ENCODE measurements at regions not wholly inside any gene's neighbourhood (a gene's known extent, or its start where the extent isn't known, plus 50 kb on each side); places are given as distances from the start of the nearest gene placed in this dataset.

DNA sequence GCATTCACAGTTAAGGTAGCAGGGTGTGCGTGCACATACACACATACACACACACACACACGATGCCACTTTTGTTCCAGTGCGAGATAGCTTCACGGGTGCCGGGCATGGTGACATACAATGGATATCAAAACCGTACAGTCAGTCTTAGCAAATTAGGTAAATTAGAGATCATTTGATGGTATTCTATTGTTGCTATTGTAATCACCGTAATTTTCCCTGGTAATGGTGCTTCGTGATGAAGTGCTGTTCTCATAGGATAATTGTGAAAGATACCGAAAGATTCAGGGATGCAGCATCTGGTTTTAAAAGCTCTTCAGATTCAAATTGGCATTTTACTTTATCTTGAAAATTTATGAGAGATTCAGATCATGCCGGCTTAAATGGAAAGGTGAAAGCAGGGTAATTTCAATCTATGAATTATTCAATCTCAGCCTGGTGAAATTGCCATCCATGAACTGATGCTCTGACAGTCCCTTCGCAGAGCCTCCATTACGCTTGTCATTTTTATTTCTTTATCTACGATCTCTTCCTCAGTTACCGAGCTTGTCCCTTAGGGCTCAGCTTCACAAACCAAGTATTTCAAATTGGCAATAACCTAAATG is 71.3 kb upstream of the SOX4 start:
- no peak for DNase-seq (ENCODE audit: low spot score)

DNA sequence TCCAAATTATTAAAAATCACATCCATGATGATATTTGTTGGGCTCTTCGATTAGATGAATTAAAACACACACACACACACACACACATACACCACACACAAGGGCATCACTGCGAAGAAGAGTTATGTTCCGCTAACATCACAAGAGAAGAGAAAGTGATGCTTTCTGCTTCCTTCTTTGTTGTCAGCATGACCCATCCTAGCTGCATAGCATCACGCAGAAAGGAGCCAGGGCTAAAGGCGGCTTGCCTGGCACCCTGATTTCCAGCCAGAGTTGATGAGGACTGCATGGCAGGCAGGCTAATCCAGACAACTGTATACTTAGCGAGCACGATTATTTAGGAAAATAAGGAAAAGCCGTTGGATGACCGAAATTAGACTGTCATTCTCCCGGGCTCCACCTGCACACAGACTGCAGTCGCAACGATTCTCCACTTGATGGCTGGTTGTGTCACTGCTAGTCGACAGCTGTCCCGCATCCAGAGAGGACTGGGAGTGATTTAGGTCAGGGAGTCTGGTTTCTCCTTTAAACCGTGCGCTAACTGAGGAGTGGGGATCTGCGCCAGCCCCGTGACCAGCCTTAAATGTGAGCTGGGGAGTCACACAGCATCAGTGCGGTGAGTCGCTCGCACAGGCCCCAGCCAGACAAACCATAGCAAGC is 70.6 kb upstream of the SOX4 start:
- DNase-seq (ENCODE audit: low spot score): no peak

DNA sequence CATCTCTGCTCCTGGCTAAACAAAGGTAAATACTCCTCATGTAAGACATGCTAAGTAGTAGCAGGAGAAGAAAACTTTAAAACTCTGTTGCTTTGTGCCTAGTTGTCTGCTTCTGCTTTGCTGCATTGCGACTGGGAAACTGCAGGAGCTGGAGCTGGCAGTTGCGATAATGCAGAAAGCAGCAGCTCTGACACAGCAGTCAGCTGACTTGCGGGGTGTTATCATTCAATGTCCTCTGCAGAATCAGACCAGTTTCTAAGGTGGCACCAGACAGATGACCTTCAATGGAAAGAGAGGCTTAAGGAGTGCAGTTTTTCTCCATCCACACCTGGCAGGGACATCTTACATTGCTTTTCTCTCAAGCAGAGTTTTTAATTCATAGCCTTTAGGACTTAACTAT is 69.9 kb upstream of the SOX4 start:
- DNase-seq (ENCODE audit: low spot score): no peak

DNA sequence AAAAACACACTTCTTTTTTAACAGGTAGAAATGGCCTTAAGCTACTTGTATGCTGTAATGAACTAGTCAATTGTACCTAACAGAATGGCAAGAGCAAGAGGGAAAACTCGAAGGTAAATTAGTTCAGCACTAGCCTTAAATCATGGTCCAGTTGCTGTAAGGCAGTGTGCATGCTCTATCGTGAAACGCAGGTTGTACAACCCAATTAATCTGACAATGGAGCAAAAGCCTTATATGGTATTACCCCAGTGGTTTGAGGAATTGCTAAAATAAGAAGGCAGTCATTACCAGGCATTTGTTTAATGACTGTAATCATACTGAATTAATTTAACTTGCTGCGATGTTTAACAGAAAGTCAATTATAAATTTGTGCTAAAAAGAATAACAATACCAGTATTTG is 69.3 kb upstream of the SOX4 start:
- DNase-seq (ENCODE audit: low spot score): no peak

DNA sequence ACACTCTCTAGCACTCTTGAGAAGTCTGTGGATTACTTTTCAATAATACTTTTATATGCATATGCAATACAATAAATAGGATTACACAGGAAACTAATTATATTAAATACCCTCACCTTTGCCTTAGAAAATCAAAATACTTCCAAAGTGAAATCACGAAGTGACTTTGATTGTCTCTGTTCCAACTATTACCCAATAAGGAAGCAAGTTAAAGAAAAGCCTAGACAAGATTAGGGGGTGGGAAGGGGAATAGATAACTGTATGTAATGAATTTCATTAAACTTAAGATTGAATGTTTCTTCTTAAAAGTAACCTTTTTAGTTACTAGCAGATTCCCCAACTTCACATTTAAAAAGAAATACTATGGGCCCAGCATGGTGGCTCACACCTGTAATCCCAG is 66.6 kb upstream of the SOX4 start:
- no peak for DNase-seq (ENCODE audit: low spot score)

DNA sequence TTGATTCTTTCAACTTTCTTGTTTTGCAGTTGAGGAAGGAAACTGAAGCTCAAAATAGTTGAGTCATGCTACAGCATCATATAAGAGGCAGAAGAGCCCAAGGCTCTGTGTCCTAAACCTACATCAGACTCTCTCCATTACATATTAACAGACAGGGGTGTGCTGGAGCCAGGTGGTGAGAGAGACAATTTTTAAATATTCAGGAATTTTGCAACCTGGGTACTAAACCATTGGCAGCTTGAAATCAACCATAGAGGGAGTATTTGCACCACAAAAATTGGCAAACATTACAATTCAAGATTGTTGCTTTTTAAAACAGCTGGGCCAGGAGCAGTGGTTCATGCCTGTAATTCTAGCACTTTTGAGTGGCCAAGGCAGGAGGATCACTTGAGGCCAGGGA is 65.8 kb upstream of the SOX4 start:
- no peak for DNase-seq (ENCODE audit: low spot score)

DNA sequence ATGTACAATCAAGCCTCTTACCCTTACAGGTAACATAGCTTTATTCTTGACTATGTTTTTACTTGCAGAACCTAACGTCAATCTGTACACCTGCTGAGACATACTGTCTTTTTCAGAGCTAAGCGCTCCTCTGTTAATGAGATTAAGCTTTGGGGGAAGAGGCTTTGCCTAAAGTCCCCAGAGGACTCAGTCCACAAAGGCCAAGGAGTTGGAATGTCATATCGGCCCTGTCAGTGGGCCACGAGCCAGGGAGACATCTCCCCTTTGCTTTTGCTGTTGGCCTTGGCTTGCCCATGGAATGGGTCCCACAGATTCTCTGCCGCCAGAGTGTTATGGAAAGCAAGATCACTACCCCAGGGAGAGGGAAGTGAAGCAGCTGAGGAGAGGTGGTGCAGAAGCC is 64.1 kb upstream of the SOX4 start:
- no peak for DNase-seq (ENCODE audit: low spot score)

DNA sequence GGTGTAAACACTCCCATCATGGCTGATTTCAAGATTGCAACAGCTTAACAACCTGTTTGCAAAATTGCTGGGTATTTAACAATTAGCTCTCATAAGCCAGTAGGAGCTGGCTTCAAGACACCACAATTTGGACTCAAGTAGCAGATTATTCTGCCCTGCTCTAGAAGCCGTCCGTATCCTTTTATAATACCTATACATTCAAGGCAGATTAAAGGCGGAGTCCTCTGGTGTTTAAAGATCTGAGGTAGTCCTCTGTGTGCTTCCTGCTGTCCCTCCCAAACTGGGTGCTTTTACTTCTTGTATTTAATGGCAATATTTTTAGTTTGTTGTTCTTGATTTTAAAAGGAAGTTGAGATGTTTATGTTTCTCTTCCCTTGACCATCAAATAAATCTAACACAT is 62.2 kb upstream of the SOX4 start:
- DNase-seq (ENCODE audit: low spot score): no peak

DNA sequence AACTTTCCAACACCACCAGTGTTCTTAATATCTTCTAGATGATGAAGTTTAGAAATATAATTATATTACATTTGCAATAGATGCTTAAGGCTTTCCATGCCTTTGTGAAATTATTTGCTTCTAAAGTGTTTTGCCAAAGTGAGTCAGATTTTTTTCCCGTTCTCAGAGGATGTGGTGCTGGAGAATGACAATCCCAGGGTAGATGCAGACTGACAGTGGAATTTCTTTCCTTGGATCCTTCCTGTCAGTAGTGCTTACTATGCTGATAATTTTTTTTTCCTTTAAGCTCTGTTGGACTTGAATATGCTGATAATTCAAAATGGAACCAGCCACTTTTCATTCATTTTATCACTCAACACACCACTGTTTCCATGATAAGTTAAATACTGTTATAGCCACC is 59.9 kb upstream of the SOX4 start:
- DNase-seq (ENCODE audit: low spot score): peak; percentile 36

DNA sequence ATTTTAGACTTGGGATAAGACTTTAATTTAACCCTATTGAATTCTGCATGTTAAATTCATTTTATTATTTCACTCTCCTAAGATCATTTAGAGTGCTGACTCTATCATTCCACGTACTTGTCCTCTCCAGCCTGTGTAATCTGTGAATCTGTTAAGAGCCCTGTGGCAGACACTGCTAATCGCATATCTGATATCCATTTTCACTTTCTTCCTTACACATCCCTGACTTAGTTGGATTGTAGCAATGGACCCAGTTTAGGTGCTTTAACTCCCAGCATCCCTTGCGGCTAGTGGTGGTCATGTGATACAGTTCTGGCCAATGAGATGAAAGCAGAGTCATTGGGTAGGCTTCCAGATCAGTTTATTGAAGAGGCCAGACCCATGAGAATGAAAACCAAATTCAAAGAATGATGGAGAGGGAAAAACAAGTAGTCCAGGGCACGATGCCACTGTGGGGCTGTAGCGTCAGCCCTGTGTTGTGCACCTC is 57.2 kb upstream of the SOX4 start:
- no peak for DNase-seq (ENCODE audit: low spot score)

DNA sequence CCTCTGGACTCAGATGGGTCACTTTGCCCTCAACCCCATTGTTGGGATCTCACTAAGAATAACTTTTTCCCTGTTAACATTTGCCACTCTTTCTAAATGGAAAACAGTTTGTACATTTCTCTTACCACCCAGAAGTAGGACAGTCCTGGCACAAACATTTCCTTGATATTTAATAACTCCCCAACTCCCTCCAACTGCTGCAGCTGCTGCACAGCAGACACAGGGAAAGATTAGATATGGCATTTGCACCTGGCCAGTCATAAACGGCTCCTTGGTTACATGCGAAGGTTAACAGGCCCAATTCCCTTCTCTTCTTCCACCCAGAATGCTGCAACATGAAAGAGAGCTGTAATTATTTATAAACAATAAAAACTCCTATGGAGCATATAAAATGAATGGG is 55.9 kb upstream of the SOX4 start:
- DNase-seq (ENCODE audit: low spot score): no peak

DNA sequence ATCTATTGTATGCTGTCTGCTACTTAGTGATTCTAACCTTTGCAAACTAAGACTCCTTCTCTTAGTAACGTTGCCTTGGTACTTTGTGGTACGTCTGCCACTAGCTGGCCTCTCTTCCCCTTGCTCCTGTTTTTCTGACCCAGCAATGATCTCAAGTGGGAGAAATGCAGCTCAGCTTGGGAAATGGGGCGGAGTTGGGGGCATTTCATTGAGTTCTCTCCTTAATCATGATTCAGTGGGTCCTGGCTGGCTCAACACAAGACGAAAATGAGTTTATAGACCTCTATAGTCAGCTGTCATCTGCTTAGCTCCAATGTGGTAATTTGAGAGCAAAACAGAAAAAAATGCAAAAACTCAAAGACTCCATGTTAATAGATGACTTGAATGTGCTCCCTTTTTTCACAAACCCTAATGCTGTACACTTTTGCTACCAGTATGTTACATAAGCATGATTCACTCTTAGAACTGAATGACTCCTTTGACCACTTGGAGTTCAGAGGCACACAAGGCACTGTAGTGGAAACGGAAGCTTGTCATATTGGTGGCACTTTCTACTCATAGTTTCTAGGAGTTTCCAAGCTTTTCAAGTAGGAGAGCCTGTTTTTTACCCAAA is 55.3 kb upstream of the SOX4 start:
- DNase-seq (ENCODE audit: low spot score): no peak

DNA sequence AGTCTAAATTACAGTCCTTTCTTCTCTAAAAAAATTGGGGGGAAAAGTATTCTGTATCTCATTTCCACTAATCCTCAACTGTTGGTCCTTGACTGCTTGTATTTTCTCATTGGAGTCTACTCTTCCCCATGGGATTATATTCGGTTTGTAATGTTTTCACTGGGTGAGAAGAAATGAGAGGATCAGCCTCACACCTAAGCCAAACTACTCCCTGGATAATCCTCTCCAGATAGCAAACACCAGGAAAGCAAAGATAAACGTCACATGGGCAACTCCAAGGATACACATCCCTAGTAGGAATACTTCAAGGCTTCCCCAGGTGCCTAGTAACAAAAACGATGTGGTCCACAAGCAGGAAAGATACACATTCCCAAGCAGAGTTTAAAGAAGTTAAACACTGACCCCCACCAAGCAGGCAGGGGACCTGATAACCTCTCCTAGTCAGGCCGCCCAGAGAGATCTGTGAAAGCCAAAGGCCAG is 53.9 kb upstream of the SOX4 start:
- DNase-seq (ENCODE audit: low spot score): no peak

Data from kidney capillary endothelial cell (primary cell).